GM18517 (cell line): ENCODE measurements at regions not wholly inside any gene's neighbourhood (a gene's known extent, or its start where the extent isn't known, plus 50 kb on each side); places are given as distances from the start of the nearest gene placed in this dataset.
A peak's percentile ranks its signal among the peaks of the same experiment; 100 is the strongest.

ENCODE experiments used
- ATAC-seq: cut with Tn5 transposase; IDR thresholded peaks from one replicate; pipeline ENCODE4 v1.9.1; 2021; ENCODE audit warnings: mild to moderate bottlenecking, moderate library complexity; ENCODE audit not compliant: unreplicated experiment

DNA sequence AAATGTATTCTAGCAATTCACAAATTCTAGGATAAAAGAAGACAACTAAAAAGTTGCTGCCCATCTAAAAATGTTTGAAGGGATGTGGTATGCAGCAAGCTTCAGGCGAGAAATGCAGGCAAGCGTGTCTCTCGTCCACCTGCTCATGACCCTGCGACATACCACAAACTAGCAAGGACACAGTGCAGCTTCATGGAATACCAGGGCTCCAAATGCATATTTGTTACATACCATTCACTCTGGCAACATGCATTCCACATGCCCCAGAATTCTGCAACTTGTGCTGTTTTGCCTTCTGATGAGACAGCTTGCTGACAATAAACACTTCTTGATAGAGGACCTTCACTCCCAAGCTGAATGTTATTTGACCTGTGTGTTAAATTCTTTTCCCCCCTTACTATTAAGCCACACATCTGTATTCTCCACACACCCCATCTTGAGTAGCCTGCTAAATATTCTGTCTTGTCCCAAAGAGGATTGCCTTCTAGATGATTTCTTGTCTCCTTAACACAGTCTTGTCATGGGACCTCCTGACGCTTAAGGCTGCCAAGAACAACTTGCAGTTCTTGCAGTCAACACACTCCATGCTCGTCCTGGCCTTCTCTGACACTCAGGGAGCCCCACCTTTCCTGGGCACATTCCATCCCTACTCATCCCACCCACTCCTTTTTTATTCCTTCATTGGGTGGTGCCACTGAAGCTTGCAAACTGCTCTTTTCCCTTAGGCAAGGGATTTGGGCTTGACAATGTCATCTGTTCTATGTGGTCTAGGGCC, 340.5 kb downstream of the PIK3R1 start:
- ATAC-seq, result no peak

DNA sequence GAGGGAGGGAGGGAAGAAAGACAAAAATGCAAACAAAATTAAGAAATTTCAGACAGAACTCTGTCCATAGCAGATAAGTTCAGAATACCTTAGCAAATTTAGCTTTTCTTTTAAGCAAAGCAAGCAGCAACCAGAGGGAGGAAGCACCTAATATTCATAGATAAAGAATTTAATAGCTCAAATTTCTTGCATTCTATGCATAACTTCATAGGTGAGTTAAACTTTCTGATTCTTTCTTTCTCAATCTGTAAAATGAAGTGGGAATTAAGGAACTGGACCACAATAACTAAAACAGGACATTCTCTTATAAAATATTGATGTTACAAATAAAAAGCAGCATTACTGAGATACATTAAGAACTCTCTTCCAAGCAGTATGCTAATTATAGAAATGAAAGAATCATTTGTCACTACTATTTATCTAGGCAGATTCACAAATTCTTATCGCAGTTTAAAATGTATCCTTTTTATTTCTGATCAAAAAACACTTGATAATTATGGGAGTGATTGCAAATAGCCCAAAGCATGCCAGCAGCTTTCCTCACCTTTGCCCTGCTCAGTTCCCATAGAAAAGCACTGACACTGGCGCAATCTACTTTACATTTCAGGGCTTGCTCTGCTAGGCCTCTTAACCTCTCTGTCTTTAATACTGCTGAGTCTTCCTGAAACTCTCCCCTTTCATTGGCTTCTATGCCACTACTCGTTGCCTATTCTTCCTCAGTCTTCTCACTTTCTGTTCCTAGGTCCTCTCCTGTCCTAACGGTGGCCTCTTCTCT, 341.8 kb downstream of the PIK3R1 start:
- ATAC-seq, result no peak

DNA sequence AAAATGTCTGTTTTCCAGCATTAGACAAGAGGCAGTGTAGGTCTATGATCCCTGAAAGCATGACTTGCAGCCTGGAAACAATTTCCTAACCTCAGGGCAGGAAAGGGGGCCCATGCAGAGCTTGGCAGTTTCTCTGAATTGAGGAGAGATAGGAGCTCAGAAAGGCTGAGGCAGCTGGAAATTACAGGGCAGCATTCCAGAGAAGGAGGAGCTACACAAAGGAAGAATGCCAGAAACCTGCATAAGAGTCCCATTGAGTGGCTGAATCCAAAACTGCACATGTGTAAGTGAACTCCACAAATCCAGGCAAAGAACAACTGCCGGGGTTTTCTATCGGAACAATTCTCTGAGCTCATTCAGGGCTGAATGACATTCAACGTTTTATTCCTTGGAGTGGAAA, 346.8 kb downstream of the PIK3R1 start:
- no peak for ATAC-seq

DNA sequence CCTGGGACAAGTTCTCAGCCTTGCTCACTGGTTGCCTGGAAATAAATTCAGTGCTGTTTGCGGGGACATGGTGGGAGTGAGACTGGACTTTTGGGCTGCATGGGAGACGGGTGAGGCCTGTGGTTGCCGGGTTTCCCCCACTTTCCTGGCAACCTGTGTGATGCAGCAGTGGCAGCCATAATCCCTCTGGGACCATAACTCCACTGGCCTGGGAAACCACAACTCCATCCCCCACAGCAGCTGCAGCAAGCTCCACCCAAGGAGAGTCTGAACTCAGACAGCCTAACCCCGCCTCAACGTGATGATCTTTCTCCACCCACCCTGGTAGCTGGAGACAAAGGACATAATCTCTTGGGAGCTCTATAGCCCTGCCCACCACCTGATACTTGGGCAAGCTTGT, 349.9 kb downstream of the PIK3R1 start:
- peak; percentile 70 for ATAC-seq

DNA sequence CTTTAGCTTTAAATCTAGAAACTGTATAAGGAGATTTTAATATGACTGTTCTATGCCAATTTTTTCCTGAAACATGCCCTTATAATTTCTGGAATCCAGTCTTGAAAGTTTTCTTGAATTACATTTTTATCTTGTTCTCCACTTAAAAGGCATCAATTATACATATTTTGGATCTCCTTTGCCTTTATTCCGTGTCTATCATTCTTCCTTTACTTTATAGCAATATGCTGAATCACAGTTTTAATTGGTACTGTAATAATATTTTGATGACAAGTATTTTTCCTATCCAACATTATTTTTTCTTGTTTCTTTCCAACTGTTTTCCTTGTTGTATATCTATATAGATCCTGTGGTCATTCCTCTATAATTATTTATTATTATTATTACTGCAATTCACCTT, 361.2 kb downstream of the PIK3R1 start:
- no peak for ATAC-seq

DNA sequence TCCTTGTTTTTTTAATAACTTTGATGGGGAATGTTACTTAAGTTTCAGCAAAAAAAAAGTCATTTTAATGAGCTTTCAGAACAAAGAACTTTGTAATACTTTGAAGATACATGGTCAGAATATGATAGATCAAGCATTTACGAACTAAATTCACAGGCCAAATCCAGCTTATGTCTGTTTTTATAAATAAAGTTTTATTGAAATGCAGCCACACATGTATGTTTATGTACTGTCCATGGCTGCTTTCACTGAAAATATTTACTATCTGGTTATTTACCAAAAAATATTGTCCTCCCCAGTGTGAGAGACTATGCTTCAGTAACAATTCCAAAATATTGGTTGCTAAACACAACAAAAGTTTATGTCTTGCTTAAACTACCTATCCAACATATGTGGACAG, 366.7 kb downstream of the PIK3R1 start:
- no peak for ATAC-seq

DNA sequence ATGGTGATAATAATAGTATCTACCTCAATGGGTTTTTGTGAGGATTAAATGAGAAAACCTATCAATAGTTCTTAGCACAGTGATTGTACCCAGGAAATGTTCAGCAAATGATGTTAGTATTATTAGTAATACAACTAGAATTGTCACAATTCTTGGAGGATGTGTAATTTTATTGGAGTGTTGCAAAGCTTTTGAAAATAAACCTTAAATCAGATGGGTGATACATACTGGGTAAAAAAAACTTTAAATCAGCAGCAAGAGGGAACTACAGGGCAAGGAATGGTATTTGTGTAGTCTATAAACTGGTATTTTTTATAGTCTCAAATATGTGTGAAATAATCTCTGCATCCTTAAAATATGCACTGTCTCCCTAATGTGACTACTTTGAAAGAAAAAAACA, 371.6 kb downstream of the PIK3R1 start:
- no peak for ATAC-seq

DNA sequence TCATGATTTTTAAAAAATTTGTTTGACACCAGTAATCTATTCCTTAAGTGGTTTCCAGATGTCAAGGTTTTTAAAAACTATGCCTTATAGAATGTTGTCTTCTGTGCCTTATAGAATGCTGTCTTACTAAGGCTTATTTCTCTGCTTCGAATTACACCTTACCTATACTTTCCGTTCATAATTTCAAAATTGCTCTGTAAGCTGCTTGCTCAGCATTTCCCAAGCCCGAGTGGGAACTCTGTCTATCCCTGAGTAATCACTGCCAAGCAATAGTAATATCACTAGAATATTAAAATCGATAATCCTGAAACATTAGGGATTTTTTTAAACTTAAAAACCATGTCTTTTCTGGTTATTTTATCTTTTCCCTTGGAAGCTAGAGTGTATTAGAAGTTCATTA, 376.3 kb downstream of the PIK3R1 start:
- ATAC-seq, result no peak

DNA sequence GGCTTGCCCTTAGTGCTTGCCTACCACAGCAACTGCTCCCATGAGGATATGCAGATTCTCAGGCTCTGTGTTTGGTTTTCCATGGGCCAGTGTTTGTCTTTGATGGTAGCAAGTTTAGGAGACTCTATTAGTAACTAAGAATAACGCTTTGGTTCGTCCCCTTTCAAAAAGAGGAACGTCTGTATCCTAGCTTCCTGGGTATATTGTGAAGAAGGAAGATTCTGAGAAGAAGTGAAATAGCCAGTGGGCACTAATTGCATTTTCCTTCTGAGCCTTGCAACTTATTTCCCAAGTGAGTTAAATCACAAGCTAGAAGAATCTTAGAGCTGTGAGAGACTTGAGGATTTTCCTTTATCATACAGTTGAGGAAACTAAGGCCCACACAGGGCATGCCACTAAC, 376.8 kb downstream of the PIK3R1 start:
- no peak for ATAC-seq

DNA sequence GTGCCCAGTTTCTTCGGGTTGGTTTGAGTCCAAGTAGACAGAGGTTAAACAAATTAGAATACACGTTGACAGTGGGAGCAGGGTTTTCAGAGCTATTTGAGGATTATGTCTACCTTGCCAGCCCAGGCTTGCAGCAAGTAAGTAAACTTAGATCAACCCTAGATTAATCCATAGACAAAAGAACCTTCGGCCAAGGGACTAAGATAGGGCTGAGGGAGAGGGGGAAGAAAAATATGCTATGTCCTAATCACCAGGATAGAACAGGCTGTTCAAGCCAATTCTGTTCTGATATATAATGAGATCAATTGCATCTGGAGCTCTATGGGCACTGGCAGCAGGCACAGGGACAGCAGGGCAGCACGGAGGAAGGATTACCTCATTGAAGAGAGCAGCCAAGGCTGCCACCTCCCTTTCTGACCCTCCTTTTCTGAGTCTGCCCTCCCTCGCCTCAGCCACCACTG, 377.7 kb downstream of the PIK3R1 start:
- ATAC-seq, result no peak

DNA sequence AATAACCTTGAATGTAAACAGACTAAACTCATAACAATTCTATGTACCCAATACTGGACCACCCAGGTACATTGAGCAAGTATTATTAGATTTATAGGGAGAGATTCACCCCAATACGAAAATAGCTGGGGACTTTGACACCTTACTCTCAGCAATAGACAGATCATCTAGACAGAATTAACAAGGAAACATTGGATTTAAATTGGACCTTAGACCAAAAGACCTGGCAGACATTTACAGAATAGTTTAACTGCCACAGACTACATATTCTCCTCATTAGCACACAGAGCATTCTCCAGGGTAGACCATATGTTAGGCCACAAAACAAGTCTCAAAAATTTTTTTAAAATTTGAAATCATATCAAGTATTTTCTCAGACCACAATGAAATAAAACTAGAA, 397.4 kb downstream of the PIK3R1 start:
- no peak for ATAC-seq

DNA sequence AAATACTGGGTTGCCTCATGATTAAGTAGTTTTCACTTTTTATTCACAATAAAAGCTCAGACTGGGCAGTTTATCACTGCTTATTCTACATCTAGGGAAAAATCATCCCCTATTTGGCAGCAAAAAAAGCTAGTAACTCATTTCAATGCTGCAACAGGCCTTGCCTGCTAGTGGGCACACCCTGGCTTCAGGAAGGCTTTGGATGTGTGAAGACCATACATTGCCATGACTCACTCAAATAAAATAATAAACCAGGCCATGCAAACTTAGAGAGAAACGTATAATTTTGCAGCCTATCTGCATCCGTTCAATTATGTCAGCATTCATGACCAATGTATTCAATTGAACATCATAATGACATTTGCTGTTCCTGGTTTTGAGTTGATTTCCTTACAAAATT, 402.9 kb downstream of the PIK3R1 start:
- ATAC-seq, result no peak

DNA sequence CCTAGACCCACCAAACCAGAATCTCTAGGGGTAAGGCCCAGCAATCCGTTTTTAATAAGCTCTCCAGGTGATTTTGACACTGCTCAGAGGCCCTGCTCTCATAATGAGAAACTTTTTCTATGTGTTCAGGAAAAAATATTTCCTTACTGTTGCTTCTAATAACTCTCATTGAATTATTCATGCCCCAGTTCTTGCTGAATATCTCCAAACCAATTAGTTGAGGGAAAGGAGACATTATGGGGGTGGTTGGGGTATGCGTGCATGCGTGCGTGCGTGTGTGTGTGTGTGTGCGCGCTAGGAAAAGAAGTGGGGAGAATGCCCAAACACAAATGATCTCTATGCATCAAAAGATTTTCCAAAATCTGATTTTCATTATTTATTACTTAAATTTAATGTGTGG, 411.4 kb downstream of the PIK3R1 start:
- no peak for ATAC-seq

DNA sequence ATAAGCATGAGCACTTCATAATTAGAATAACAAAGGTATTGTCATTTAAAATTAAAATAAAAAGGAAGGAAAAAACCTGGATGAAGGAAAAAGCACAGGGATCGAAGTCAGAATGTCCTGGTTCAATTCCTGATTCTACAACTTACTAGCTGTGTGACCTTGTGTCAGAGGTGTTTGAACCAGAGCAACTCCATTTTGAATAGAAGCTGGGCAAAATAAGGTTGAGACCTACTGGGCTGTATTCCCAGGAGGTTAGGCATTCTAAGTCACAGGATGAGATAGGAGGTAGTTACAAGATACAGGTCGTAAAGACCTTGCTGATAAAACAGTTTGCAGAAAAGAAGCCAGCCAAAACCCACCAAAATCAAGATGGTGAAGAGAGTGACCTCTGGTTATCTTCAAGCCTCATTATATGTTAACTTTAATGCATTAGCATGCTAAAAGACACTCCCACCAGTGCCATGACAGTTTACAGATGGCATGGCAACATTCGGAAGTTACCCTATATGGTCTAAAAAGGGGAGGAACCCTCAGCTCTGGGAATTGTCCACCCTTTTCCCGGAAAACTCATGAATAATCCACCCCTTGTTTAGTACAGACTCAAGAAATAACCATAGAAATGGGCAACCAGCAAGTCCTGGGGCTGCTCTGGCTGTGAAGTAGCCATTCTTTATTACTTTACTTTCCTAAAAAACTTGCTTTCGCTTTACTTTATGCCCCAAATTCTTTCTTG, 412.7 kb downstream of the PIK3R1 start:
- no peak for ATAC-seq

DNA sequence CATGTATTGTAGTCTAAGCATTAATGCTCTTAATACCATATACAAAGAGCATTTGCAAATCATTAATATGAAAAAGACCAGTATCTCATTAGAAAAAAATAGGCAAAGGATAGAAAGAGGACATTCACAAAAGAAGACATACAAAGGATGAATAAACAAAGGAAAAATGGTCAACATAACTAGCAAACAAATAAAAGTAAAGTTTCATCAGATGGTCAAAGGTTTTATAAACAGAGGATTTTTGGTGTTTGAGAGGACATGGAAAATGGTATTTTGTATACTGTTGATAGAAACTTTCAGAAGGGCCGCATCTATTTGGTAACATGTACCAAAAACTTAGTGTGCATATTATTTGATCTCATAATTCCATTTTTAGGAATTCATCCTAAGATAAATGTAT, 414.8 kb downstream of the PIK3R1 start:
- no peak for ATAC-seq

DNA sequence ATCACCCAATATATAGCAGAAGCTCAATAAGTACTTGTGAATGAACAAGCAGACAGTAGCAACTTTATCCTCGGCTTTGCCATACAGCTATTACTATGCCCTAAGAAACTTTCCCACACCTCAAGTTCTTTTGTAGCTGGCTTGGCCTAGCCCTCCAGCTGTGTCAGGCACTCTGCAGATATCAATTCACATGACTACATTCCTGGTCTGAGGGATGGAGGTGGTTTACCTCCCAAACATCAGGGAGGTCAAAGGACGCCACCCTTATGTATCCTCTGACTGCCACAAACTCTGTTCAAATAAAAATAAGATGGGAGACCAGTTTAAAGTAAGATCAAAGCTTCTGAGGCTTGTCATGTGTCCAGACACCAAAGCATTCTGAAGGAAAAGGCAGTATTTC, 416.3 kb downstream of the PIK3R1 start:
- ATAC-seq, result no peak

DNA sequence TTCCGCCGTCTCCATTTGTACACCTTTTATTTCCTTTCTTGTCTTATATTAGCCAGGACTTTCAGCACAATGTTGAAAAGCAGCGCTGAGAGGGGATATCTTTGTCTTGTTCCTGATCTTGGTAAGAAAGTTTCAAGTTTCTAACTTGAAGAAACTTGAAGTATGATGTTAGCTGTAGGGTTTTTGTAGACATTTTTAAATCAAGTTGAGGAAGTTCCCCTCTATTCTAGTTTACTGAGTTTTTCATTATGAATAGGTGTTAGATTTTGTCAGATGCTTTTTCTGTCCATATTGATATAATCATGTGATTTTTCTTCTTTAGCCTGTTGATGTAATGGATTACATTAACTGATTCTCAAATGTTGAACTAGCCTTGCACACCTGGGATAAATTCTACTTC, 425.7 kb downstream of the PIK3R1 start:
- peak; percentile 68 for ATAC-seq

DNA sequence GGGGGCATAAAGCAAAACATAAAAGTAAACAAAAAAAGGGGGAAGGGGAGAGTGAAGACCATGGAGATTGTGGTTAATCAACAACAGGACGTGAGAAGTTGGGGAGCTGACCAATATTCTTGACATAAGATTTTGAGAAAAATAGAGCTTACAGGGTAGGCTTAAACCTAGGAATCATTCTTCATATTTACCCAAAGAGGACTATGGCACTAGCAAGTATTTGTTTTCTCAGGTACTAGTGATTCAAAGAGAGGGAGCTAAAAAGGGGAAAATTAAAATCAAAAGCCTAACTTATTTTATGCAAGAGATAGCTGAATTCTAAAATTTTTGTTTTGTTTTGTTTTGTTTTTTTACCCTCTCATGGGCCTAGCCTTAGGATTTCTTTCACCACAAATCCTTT, 427.5 kb downstream of the PIK3R1 start:
- no peak for ATAC-seq

DNA sequence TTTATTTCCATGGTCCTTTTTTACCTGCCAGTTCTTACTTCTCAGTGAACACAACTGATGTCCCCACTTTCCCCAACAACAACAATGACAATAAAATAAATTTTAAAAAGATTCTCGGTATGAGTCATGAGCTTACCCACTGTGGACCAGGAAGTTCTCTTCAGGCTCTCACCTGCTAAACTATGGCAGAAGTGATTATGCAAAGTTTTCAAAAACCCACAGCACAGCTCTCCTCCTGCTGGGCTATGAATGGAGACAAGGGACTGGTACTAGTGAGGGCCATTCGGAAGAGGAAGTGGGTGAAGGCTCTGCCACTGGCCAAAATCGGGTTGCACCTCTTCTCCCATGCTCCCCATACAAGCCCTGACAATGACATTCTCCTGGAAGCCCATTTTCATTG, 429.4 kb downstream of the PIK3R1 start:
- ATAC-seq, result peak; percentile 98

DNA sequence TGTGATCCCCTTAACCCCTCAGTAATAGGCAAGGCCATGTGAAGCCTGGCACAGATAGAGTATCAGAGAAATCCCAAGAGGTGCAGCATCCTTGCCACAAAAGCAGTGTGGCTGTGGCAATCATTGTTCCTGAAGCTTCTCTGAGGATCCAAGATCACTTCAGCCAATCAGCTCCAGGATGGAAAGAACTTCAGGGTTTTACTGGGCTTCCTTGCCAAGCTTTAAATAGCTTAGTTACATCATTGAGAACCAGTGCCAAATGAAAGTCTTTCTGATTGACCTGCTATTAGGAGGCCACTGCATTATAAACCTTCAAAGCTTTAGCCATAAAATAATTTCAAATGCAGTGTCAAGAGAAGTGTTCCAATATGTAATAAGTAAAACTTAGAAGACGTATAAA, 430.6 kb downstream of the PIK3R1 start:
- ATAC-seq, result no peak

DNA sequence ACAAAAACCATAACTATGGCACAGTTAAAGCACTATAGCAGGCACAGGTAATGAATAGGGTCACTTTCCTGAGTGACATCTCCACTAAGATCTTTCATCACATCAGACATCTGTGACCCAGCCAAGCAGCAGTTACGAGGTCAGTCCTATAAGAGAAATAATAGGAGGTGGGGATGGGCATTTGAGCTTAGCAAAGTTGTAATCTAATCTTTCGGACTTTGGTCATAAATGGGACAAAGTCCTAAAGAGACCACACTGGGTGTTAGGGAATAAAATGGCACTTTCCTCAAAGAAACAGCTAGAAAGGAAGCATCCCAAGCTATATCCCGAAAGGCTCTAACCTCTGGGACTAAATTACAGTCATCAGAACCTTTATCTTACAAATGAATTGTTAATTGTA, 432.2 kb downstream of the PIK3R1 start:
- ATAC-seq, result no peak
